IMR-90 (cell line): ENCODE measurements at regions not wholly inside any gene's neighbourhood (a gene's known extent, or its start where the extent isn't known, plus 50 kb on each side); places are given as distances from the start of the nearest gene placed in this dataset.

Experiments used
- BHLHE40 ChIP-seq: fragments of 150-350 bp; IDR thresholded peaks from 2 replicates; pipeline ENCODE4 v1.6.1; 2016; ENCODE audit warnings: mild to moderate bottlenecking, low read depth, low read length
- CTCF ChIP-seq: conservative IDR thresholded peaks from 2 replicates; pipeline ENCODE4 v1.5.1; 2012; ENCODE audit warnings: mild to moderate bottlenecking, low read depth, low read length, improper control_type of control experiment
- ELK1 ChIP-seq: fragments of 150-350 bp; IDR thresholded peaks from 2 replicates; pipeline ENCODE4 v1.6.1; 2016; ENCODE audit warnings: low read depth, mild to moderate bottlenecking, low read length, moderate library complexity, borderline replicate concordance
- FOS ChIP-seq: fragments of 150-350 bp; IDR thresholded peaks from 2 replicates; pipeline ENCODE4 v1.6.1; 2016; ENCODE audit warnings: low read depth, low read length
- MXI1 ChIP-seq: IDR thresholded peaks from 2 replicates; pipeline ENCODE4 v1.6.1; 2012; ENCODE audit warnings: low read depth, mild to moderate bottlenecking, low read length, moderate library complexity, borderline replicate concordance
- POLR2A ChIP-seq: IDR thresholded peaks from 2 replicates; pipeline ENCODE4 v1.6.1; 2012; ENCODE audit warnings: mild to moderate bottlenecking, low read depth, low read length
- RFX5 ChIP-seq: IDR thresholded peaks from 2 replicates; pipeline ENCODE4 v1.8.0; 2012; ENCODE audit warnings: low read depth, mild to moderate bottlenecking, low read length, moderate library complexity
- SMC3 ChIP-seq: fragments of 150-350 bp; IDR thresholded peaks from 2 replicates; pipeline ENCODE4 v1.6.1; 2016; ENCODE audit warnings: low read depth, mild to moderate bottlenecking, antibody characterized with exemption, low read length, moderate library complexity

GRCh38 chr17:77438241-77439188 is 297.7 kb downstream of the SEC14L1 start:
- TF ChIP-seq CTCF (no peak), POLR2A (no peak), MXI1 (no peak), ELK1 (no peak), BHLHE40 (no peak), RFX5 (no peak), SMC3 (no peak), FOS (no peak)
